GM11168 (cell line): ENCODE measurements at regions not wholly inside any gene's neighbourhood (a gene's known extent, or its start where the extent isn't known, plus 50 kb on each side); places are given as distances from the start of the nearest gene placed in this dataset.

Source experiments
- in situ Hi-C: fragments of 300-500 bp; cut with MboI; formaldehyde crosslinking; loops from one replicate; pipeline ENCODE4 v1.12.0; 2022; ENCODE audit warnings: low sequenced_read_pairs; ENCODE audit not compliant: unreplicated experiment

DNA sequence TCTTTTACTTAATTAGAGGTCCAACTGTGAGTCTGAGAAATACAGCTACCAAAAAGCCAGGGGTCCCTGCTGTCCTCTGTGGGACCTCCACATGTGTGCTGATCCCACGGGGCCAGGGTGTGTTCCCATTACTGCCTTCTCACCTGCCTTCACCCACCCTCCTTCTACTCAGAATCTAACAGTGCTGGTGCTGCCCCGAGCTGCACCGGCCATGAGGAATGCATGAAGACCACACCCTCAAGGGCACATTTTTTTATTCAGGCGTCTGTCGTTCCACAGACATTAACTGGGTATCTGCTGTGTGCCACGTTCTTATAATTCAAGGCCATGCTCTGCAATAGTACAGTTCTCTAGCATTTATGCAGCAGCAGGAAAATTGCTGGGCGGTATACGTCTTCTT, 188.5 kb upstream of the PFKP start:
- in situ Hi-C loops = no loop called here

- in situ Hi-C loops = no loop called here
Observed at GRCh38 chr10:2876032-2876431, 191.3 kb upstream of the PFKP start.

DNA sequence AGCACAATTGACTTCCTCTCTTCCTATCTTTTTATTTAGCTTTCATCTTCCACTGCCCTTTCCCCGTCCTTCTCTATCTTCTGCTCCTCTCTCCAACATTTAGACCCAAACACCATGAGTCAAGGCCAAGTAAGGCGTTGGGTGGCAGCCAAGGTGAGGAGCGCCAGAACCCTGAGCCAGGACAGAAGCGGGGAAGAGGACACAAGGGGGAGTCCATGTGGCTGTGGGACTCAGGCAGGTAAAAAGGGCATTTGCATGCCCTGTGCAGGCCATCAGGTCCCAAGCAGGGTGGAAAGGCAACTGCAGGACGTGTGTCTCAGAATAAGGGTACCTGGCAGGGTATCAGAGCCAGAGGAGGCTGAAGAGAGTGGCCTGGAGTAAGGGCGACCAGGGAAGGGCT, 192.4 kb upstream of the PFKP start:
- in situ Hi-C loops = no loop called here

DNA sequence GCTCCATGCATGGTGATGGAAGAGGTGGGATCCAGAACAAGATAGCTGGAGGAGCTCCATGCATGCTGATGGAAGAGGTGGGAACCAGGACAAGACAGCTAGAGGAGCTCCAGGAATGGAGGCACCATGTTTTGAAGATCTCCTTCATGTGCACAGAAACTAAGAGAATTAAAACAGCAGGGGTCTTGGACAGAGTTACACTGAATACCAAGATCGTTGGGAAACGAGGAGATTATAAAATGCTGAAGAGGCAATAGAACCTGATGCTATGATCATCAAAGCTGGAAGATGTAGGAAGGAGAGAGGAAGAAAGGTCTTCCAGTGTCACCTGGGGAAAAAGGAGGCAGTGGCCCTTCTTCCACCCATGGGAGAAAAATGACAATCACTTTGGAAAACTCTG, 193.6 kb upstream of the PFKP start:
- in situ Hi-C loops = no loop called here

- in situ Hi-C loops = no loop called here
Observed at GRCh38 chr10:2871673-2872219, 195.6 kb upstream of the PFKP start.

DNA sequence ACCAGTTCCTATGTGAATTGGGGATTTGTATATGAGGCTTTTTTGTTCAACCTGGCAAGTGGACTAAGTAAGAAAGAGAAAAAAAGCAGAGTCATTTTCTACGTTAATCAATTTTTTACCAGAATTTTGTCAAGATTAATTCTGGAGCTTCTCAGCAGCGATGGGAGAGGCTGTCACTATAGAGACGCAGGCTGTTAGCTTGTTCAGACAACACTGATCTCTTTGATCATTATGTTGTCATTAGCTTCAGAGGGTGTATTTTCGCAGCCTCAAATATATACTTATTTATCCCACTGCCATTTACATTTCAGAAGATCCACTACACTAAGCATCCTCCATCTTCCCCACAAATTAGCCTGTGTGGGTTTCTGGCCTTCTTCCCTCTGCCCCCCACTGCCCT, 196.7 kb upstream of the PFKP start:
- in situ Hi-C loops = no loop called here

DNA sequence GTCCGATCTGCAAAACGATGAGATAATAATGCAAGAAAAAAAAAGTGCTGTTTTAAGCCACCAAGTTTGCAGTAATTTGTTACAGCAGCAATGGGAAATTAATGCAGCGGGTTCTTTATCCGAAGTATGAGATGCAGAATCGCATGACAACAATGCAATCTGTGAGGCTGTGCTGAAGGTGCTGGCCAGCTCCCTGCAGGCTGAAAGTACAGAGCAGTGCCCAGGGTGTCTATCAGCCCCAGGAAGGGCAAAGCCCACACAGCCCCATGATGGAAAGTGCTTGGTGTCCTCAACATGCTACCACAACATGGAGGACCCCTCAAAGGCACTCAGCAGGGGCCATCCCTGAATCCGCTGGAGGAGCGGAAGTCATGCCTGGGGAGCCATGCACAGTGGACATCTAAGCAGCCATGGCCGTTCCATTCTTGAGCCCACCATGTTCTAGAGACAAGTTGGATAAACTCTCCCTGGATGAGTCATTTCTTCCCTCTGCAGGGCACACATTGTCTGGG, 199.5 kb upstream of the PFKP start:
- in situ Hi-C loops = no loop called here

DNA sequence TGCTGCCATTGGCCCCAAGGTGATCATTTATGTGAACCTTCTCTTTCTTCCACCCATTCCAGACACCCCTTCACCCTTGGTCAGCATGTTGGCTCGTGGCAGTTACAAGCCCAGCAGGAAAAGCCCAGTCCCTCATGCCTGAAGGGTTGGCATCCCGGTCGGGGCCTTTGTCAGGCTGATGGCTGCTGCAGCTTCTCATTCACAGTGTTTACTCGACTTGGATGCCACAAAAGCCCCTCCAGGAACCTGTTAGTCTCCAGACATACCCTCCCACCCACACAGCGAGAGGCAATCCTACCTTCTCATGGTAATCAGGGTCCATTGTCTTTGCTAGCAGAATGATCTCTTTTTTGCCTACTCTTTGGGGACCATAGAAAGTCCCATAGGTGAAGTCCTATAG, 200.8 kb upstream of the PFKP start:
- in situ Hi-C loops = no loop called here

DNA sequence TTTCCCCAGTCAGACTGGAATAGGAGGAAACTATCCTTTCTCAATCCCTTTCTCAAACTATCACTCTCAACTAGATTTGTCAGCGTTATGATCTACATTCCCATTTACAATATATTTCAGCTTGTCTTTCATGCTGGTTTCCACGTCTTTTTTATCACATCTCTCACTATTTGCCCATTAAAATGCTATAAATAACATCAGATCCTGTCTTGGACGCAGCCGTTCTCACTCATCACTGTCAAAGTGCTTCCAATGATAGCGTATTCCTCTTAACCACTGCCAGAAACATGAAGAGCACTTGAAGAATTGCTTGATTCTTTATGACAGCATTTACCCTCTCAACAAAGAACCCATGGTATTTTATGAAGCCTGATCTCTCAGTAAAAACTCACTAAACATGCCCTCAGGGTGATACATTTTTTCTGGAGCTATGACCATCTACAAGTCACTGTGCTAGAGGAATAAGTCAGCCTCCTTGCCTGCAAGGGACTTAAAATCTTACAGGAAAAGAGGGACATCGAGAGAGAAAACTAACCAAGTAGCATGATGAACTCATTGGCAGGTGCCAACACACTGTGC, 205.6 kb upstream of the PFKP start:
- in situ Hi-C loops = no loop called here

- in situ Hi-C loops = no loop called here
Observed at GRCh38 chr10:2858452-2858851, 208.9 kb upstream of the PFKP start.

DNA sequence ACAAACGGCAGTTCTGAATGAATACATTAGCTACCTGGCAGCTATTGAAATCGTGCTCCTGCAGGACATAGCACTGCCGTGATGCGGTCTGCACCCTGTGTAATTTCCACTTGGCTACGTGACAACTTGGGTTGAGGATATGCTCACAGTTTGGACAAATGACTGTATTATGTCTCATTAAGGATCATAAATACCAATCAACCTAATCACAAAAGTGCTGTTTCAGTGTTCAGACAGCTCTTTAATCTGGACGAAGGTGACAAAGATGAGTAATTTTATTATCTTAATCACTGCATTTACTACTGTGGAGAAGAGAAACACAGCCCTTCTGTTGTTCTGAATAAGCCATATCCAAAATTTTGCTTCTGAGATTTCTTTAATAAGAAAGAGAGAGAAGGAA, 210.8 kb upstream of the PFKP start:
- in situ Hi-C loops = no loop called here

DNA sequence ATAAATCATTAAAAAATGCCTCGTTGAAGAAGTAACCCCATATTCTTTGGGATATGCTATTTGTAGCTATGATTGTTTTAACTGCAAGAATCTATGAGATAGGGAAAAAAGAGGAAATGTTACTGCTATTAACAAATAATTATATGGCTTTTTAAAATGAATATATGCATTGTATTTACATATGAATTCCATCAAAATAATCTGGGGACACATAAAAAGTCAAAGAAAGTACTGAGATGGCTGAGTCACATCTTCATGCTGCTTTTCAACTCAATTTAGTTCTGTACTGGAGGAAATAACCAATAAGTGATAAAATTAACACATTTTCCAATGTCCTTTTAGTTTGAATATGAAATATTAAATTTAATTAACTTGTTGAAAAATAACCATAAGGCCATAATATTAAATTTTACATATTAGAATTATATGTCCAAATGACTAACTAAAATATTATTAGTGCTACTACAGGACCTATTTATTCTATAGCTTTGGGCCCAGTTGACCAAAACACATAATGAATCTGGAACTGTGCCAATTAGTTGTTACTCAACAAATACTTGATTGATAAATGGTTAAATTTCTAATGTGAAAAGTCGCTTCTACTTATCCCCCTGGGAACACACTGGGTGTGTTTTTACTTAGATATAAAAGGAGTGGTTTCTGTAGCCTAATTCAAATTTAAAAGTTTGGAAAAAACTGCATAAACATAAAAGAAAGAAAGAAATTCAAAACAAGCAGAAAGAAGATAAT, 214.6 kb upstream of the PFKP start:
- in situ Hi-C loops = no loop called here

GRCh38 chr10:2851566-2851965, 215.8 kb upstream of the PFKP start:
- in situ Hi-C loops = no loop called here

DNA sequence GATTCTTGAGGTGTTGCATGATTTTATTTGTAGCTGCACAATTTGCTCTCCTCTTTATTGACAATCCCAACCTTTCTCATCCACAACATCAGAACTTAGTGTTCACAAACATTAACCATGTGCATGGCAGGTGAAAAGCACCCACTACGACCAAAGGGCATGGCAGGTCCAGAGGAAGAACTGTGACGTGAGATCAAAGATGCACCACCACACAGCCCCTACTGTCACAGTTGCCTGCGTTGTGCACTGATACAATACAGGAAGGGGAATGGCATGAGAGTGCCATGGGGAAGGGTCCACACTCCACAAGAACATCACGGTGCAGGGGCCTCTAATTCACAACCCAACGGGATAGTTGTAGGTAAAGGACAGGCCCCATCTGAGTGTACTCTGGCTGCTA, 217.1 kb upstream of the PFKP start:
- in situ Hi-C loops = no loop called here

DNA sequence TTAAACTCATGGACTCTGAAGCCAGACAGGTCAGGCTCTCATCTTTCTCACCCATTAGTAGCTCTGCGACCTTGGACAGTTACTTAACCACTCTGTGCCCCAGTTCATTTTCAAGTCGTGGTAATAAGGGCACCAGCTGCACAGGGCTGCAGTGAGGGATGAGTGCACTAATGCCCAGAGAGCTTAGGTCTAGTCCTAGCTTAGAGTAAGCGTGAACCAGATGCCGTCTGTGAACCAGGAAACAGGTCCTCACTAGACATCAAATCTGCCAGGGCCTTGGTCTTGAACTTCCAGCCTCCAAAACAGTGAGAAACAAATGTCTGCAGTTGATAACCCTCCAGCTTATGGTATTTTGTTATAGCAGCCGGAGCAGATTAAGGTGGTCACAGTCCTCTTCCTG, 222.4 kb upstream of the PFKP start:
- in situ Hi-C loops = no loop called here

GRCh38 chr10:2839081-2839725, 228.1 kb upstream of the PFKP start:
- in situ Hi-C loops = no loop called here

- in situ Hi-C loops = no loop called here
Observed at GRCh38 chr10:2837674-2838073, 229.7 kb upstream of the PFKP start.

- in situ Hi-C loops = no loop called here
Observed at GRCh38 chr10:2836921-2837662, 230.3 kb upstream of the PFKP start.

DNA sequence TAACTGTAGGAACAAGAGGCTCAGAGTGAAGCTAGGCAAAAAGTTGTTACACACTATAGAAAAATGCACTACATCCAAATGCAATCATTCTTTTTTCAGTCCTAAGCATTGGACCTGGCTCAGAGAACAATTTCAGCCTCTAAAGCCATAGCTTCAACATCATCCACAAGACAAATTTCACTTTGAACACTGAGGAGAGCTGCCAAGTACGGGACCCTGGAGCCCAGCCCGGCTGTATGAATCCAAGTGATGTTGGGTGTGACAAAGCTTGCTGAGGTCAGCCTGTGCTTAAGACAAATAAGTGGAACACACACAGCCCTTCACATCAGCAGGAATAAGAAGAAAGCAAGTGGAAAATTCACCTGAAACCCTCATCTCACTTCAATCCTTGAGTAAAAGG, 233.1 kb upstream of the PFKP start:
- in situ Hi-C loops = no loop called here

DNA sequence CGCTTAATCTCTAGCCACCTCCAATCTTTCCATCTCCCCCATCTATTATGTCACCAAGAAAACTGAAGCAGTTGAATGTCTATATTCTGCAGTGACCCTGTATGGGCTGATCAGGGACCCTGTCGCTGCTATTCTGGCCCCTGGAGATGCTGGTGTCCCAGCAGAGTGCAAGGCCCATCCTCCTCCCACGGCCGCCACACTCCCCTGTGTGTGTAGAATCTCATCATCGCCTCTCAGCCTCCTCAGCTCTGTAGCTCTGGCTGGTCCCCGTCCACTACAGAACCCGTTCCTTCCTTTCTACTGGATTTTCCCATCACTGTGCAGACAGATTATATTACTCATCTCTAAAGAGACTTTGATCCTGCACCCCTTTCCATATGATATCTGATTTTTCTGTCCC, 235.8 kb upstream of the PFKP start:
- in situ Hi-C loops = no loop called here

DNA sequence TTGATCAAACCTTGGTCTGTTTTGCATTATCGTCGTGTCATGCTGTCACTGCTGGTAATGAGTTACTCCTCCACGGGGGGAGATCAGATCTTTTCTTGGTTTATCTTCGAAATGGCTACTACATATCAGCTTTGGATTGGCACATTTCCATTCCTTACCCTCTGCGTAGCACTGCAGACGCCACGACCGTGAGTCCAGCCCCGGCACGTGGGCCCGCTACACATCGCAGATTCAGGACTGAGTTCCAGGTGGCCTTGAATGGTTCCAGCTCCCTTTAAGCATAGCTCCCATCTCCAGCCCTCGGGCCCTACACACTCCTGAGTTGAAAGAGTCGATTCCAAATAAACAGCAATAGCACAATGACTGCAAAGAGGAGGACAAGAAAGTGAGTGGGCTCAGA, 238.6 kb upstream of the PFKP start:
- in situ Hi-C loops = no loop called here
